ENCODE measurements at regions not wholly inside any gene's neighbourhood (a gene's known extent, or its start where the extent isn't known, plus 50 kb on each side); places are given as distances from the start of the nearest gene placed in this dataset.
A peak's percentile ranks its signal among the peaks of the same experiment; 100 is the strongest.

DNA sequence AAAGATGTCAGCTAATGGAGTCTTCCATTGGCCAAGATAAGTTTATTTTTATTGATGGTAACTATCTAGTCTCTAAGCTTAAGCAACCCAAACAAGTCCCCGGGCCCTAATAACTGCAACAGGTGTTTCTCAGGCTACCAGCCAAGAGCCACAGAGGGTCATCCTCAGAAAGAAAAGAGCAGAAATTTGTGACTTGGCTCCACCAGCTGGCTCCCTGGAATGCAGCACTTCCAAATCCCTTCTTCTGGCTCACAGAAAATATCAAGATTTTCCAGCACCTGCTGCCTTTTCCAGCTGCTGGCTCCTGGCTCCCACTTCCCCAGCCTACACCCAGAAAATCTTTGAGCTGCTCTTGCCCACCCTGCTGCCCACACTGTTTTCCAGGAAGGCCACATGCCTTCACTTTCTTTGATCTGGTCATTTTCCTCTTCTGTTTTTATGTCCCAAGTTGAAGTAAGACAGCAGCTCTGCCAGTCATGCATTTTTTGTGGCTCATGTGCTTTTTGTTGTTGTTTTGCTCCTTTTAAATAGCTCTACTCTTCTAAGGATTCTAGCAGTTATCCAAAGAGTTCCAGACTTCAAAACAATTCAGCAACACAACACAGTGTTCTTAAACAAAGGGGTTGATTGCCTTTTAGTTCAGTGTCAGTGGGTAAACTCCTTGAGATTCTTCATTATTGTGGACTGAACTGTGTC is 151.0 kb upstream of the SMLR1 start:
- Histone ChIP-seq H3K4me3 (ENCODE audit: low read depth, low read length) (no peak overlapping the region), H3K27me3 (ENCODE audit: control insufficient read depth, insufficient read depth, low read length) (no peaks in the 10 kb centered on the region), H3K36me3 (ENCODE audit: control insufficient read depth, insufficient read depth, low read length) (no peaks in the 10 kb centered on the region)
- TF ChIP-seq, protein P1, sequence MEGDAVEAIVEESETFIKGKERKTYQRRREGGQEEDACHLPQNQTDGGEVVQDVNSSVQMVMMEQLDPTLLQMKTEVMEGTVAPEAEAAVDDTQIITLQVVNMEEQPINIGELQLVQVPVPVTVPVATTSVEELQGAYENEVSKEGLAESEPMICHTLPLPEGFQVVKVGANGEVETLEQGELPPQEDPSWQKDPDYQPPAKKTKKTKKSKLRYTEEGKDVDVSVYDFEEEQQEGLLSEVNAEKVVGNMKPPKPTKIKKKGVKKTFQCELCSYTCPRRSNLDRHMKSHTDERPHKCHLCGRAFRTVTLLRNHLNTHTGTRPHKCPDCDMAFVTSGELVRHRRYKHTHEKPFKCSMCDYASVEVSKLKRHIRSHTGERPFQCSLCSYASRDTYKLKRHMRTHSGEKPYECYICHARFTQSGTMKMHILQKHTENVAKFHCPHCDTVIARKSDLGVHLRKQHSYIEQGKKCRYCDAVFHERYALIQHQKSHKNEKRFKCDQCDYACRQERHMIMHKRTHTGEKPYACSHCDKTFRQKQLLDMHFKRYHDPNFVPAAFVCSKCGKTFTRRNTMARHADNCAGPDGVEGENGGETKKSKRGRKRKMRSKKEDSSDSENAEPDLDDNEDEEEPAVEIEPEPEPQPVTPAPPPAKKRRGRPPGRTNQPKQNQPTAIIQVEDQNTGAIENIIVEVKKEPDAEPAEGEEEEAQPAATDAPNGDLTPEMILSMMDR (IDR thresholded peaks at IDR 0.05; ENCODE audit: insufficient read depth, low read length, poor library complexity, severe bottlenecking): peak; percentile 21
- no peak for DNase-seq (ENCODE audit: low read depth)

DNA sequence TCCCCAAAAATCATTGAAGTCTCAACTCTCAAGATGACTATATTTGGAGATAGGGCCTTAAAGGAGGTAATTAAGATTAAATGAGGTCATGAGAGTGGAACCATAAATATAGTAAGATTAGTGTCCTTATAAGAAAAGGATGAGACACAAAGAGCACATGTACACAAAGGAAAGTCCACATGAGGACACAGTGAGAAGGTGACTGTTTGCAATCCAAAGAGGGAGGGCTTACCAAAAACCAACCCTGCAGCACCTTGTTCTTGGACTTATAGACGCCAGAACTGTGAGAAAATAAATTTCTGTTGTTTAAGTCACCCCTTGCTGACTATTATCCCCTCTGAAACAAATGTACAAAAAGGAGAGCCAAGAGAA is 150.4 kb upstream of the SMLR1 start:
- Histone ChIP-seq H3K27me3 (ENCODE audit: control insufficient read depth, insufficient read depth, low read length) (no peaks in the 10 kb centered on the region), H3K36me3 (ENCODE audit: control insufficient read depth, insufficient read depth, low read length) (no peaks in the 10 kb centered on the region), H3K4me3 (ENCODE audit: low read depth, low read length) (no peak overlapping the region)
- TF ChIP-seq, protein P1 (IDR thresholded peaks at IDR 0.05; ENCODE audit: insufficient read depth, low read length, poor library complexity, severe bottlenecking): no peak
- DNase-seq (ENCODE audit: low read depth): no peak

DNA sequence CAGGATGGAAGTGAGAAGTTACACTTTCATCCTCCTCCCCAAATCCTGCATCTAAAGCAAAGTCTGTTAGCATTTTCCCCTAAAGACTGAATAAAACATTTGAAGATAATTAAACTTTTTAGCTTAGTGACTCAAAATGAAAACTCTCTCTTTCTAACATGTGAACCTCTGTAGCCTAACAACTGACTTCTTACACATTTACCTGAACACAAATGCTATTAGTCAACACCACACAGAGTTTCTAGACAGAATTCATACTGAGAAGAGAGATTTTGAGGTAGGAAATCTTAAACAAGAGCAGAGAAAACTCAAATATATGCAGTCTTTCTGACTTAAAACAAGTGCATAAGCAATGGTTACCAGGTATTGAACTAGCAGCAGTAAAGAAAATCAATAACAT is 149.9 kb upstream of the SMLR1 start:
- Histone ChIP-seq H3K4me3 (ENCODE audit: low read depth, low read length) (no peak overlapping the region), H3K36me3 (ENCODE audit: control insufficient read depth, insufficient read depth, low read length) (no peaks in the 10 kb centered on the region), H3K27me3 (ENCODE audit: control insufficient read depth, insufficient read depth, low read length) (no peaks in the 10 kb centered on the region)
- no peak for DNase-seq (ENCODE audit: low read depth)
- TF ChIP-seq, protein P1 (IDR thresholded peaks at IDR 0.05; ENCODE audit: insufficient read depth, low read length, poor library complexity, severe bottlenecking): no peak

DNA sequence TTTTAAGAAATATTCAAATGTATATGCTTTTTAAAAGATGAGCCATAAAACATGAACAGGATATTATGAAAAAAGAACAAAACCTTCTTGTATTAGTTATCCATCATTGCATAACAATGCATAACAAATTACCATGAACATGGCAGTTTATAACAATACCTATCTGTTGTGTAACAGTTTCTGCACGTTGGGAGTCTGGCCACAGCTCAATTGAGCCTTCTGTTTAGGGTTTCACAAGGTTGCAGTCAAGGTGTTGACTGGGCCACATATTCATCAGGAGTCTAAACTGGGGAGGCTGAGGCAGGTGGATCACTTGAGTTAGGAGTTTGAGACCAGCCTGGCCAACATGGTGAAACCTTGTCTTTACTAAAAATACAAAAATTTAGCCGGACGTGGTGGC is 149.4 kb upstream of the SMLR1 start:
- no peak for DNase-seq (ENCODE audit: low read depth)

DNA sequence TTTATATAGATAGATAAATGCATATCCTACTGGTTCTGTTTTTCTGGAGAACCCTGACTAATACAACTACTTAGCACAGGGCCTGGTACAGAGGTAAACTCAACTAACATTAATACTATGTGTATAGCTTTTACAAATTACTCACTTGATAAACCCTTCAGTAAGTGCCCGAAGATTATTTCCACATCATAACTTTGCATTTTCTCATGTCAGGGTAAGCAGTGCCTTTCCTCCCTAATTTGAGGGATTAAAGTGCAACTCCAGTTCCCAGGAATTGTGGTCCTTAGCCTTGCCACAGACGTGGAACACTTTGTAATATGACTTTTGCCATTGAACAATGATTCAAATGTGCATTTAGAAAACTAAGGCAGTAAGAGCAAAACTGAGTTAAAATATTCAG is 147.5 kb upstream of the SMLR1 start:
- TF ChIP-seq, protein P1 (IDR thresholded peaks at IDR 0.05; ENCODE audit: insufficient read depth, low read length, poor library complexity, severe bottlenecking): no peak
- no peaks in the 10 kb centered on the region for H3K27me3 ChIP-seq (ENCODE audit: control insufficient read depth, insufficient read depth, low read length)
- H3K36me3 ChIP-seq (ENCODE audit: control insufficient read depth, insufficient read depth, low read length): no peaks in the 10 kb centered on the region
- no peak for DNase-seq (ENCODE audit: low read depth)
- H3K4me3 ChIP-seq (ENCODE audit: low read depth, low read length): no peak overlapping the region

More for the DNA sequence above, 149.4 kb upstream of the SMLR1 start:
- Histone ChIP-seq H3K4me3 (ENCODE audit: low read depth, low read length) (no peak overlapping the region), H3K27me3 (ENCODE audit: control insufficient read depth, insufficient read depth, low read length) (no peaks in the 10 kb centered on the region), H3K36me3 (ENCODE audit: control insufficient read depth, insufficient read depth, low read length) (no peaks in the 10 kb centered on the region)
- TF ChIP-seq, protein P1 (IDR thresholded peaks at IDR 0.05; ENCODE audit: insufficient read depth, low read length, poor library complexity, severe bottlenecking): no peak

DNA sequence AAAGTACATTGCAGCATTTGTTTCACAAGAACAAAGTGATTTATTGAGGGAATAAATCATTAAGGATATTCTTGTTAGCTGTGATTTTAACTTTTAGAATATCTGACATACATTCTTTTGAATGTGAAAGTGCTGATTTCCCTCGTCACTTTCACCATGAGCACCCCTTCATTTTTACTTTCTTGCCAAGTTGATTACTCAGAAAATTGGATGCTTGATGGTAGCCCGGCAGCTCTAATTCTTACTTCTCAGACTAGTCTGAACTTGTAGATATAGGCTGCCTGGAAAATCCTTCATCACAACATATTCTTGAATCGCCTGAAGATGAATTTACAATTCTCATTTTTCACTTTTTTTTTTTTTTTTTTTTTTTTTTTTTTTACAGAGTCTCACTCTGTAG is 147.1 kb upstream of the SMLR1 start:
- TF ChIP-seq, protein P1 (IDR thresholded peaks at IDR 0.05; ENCODE audit: insufficient read depth, low read length, poor library complexity, severe bottlenecking): no peak
- no peak for DNase-seq (ENCODE audit: low read depth)
- H3K27me3 ChIP-seq (ENCODE audit: control insufficient read depth, insufficient read depth, low read length): no peaks in the 10 kb centered on the region
- no peak overlapping the region for H3K4me3 ChIP-seq (ENCODE audit: low read depth, low read length)
- H3K36me3 ChIP-seq (ENCODE audit: control insufficient read depth, insufficient read depth, low read length): no peaks in the 10 kb centered on the region

Measured in kidney epithelial cell (primary cell).